HL-60 (cell line): ENCODE measurements at regions not wholly inside any gene's neighbourhood (a gene's known extent, or its start where the extent isn't known, plus 50 kb on each side); places are given as distances from the start of the nearest gene placed in this dataset.

Experiments
- GABPA ChIP-seq: IDR thresholded peaks from 2 replicates; pipeline ENCODE4 v1.6.1; 2012; ENCODE audit warnings: low read depth
- POLR2AphosphoS5 ChIP-seq: IDR thresholded peaks from 2 replicates; pipeline ENCODE4 v1.6.1; 2012; ENCODE audit warnings: low read depth
- TF ChIP-seq, protein P1 (sequence below): IDR thresholded peaks from one replicate; pipeline ENCODE4 v1.5.1; 2011; ENCODE audit warnings: low read length, control low read depth, inconsistent platforms; ENCODE audit not compliant: insufficient read depth

DNA sequence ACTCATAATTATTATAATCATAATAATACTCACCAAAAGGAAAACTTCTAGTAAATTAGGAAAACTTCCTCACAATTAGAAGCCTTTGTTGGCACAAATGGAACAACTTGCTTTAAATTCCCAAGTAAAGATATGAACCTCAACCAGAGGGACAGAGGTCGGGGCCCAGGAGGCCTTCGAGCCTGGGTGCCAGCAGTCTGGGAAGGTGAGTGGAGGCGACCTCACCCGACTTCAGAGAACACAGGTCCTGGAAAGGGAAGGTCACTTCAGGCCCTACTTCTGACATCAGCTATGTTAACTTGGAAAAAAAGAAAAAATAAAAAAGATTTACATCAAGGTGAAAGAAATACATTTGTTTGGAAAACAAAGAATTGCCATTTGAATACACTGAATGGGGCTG lies 350.0 kb upstream of the MYT1L start:
- TF ChIP-seq, protein P1, sequence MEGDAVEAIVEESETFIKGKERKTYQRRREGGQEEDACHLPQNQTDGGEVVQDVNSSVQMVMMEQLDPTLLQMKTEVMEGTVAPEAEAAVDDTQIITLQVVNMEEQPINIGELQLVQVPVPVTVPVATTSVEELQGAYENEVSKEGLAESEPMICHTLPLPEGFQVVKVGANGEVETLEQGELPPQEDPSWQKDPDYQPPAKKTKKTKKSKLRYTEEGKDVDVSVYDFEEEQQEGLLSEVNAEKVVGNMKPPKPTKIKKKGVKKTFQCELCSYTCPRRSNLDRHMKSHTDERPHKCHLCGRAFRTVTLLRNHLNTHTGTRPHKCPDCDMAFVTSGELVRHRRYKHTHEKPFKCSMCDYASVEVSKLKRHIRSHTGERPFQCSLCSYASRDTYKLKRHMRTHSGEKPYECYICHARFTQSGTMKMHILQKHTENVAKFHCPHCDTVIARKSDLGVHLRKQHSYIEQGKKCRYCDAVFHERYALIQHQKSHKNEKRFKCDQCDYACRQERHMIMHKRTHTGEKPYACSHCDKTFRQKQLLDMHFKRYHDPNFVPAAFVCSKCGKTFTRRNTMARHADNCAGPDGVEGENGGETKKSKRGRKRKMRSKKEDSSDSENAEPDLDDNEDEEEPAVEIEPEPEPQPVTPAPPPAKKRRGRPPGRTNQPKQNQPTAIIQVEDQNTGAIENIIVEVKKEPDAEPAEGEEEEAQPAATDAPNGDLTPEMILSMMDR: no peak
- no peak for TF ChIP-seq POLR2AphosphoS5
- no peak for TF ChIP-seq GABPA
